ENCODE measurements at regions not wholly inside any gene's neighbourhood (a gene's known extent, or its start where the extent isn't known, plus 50 kb on each side); places are given as distances from the start of the nearest gene placed in this dataset.
A peak's percentile ranks its signal among the peaks of the same experiment; 100 is the strongest.

- Histone ChIP-seq H3F3A (ENCODE audit: insufficient read depth) (no peaks in the 10 kb centered on the region), H3K9me2 (ENCODE audit: insufficient read depth) (no peaks in the 10 kb centered on the region), H3K4me2 (ENCODE audit: unreplicated experiment) (no peak overlapping the region), H3K79me2 (ENCODE audit: insufficient read depth) (no peaks in the 10 kb centered on the region), H3K4me1 (ENCODE audit: insufficient read depth) (no peaks in the 10 kb centered on the region), H2AFZ (no peak overlapping the region), H3K27me3 (replicated peaks; ENCODE audit: insufficient read depth) (no peaks in the 10 kb centered on the region), H4K20me1 (ENCODE audit: insufficient read depth) (no peaks in the 10 kb centered on the region), H3K9me3 (ENCODE audit: low read depth) (no peaks in the 10 kb centered on the region), H3K36me3 (ENCODE audit: low read depth) (no peaks in the 10 kb centered on the region), H3K9ac (no peak overlapping the region), H3K27ac (no peak overlapping the region), H3K4me3 (no peak overlapping the region)
- in situ Hi-C loops (cut with MboI), result no loop called here
- TF ChIP-seq EZH2 (IDR thresholded peaks at IDR 0.05; ENCODE audit: insufficient read depth, poor library complexity, severe bottlenecking), result no peak
- TF ChIP-seq EZH2phosphoT487 (IDR thresholded peaks at IDR 0.05; ENCODE audit: insufficient read depth, low read depth), result no peak
- DNase-seq, result peak; percentile 1
- 43 to 45% methylated on average over 3 of the region's 3 CpGs for WGBS, 2 experiments (ENCODE audit: low coverage in 1 of 2, low lambda C conversion rate in 2 of 2, missing lambda C conversion rate in 2 of 2)
These were observed 101.9 kb upstream of the PRDM9 start for GRCh38 chr5:23405316-23406068.

DNA sequence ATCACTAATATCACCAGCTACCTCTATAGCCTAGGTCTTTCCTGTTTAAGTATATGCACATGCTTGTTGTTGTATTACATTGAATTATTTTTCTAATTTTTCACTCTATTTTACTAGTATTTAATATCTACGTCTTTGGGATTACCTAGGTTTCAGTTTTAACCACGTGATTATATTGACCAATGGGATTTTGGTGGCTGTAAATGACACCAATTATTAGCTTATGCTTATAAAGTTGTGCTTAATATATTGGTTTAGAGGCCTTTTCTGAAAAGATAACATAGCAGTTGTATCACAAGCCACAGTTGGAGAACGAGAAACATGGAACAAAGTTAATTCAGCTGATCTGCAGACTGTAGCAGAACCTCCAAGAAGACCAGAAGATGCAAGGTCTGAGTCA is 104.8 kb upstream of the PRDM9 start:
- Histone ChIP-seq H3K27me3 (replicated peaks; ENCODE audit: insufficient read depth) (no peaks in the 10 kb centered on the region), H3K27ac (no peak overlapping the region), H4K20me1 (ENCODE audit: insufficient read depth) (no peaks in the 10 kb centered on the region), H3K4me2 (ENCODE audit: unreplicated experiment) (no peak overlapping the region), H3K79me2 (ENCODE audit: insufficient read depth) (no peaks in the 10 kb centered on the region), H3K9me2 (ENCODE audit: insufficient read depth) (no peaks in the 10 kb centered on the region), H2AFZ (no peak overlapping the region), H3F3A (ENCODE audit: insufficient read depth) (no peaks in the 10 kb centered on the region), H3K9me3 (ENCODE audit: low read depth) (no peaks in the 10 kb centered on the region), H3K9ac (no peak overlapping the region), H3K36me3 (ENCODE audit: low read depth) (no peaks in the 10 kb centered on the region), H3K4me1 (ENCODE audit: insufficient read depth) (no peaks in the 10 kb centered on the region), H3K4me3 (no peak overlapping the region)
- no peak for DNase-seq
- WGBS, 2 experiments (ENCODE audit: low coverage in 1 of 2, low lambda C conversion rate in 2 of 2, missing lambda C conversion rate in 2 of 2), result 3 to 4% methylated on average over 3 of the region's 3 CpGs
- no peak for TF ChIP-seq EZH2 (IDR thresholded peaks at IDR 0.05; ENCODE audit: insufficient read depth, poor library complexity, severe bottlenecking)
- TF ChIP-seq EZH2phosphoT487 (IDR thresholded peaks at IDR 0.05; ENCODE audit: insufficient read depth, low read depth), result no peak
- in situ Hi-C loops (cut with MboI), result no loop called here

DNA sequence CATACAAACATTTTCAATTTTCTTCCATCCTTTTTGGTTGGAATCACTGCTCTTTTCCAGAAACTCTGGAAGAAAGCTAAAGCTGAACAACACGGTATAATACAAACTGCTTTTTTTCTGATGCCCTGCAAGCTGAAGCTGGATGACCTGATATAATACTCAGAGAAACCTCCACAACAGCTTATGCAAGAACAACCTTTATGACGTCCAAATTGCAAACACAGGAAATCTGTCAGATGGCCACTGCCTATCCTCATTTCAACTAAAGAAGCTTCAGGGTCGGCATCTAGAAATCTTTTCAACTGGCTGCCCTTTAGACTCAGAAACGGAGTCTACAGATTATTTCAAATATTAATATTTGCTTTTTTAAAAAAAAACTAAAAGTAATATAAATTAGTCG is 106.5 kb upstream of the PRDM9 start:
- Histone ChIP-seq H3K9me3 (ENCODE audit: low read depth) (no peaks in the 10 kb centered on the region), H2AFZ (no peak overlapping the region), H3K4me2 (ENCODE audit: unreplicated experiment) (no peak overlapping the region), H3K9ac (no peak overlapping the region), H3K27ac (no peak overlapping the region), H3K4me3 (no peak overlapping the region), H3K79me2 (ENCODE audit: insufficient read depth) (no peaks in the 10 kb centered on the region), H3K36me3 (ENCODE audit: low read depth) (no peaks in the 10 kb centered on the region), H3K4me1 (ENCODE audit: insufficient read depth) (no peaks in the 10 kb centered on the region), H3K9me2 (ENCODE audit: insufficient read depth) (no peaks in the 10 kb centered on the region), H3K27me3 (replicated peaks; ENCODE audit: insufficient read depth) (no peaks in the 10 kb centered on the region), H3F3A (ENCODE audit: insufficient read depth) (no peaks in the 10 kb centered on the region), H4K20me1 (ENCODE audit: insufficient read depth) (no peaks in the 10 kb centered on the region)
- TF ChIP-seq EZH2phosphoT487 (IDR thresholded peaks at IDR 0.05; ENCODE audit: insufficient read depth, low read depth) (no peak), EZH2 (IDR thresholded peaks at IDR 0.05; ENCODE audit: insufficient read depth, poor library complexity, severe bottlenecking) (no peak)
- DNase-seq, result no peak
- WGBS, 2 experiments (ENCODE audit: low coverage in 1 of 2, low lambda C conversion rate in 2 of 2, missing lambda C conversion rate in 2 of 2), result 27 to 33% methylated on average over 5 of the region's 5 CpGs
- in situ Hi-C loops (cut with MboI), result no loop called here

GRCh38 chr5:23396346-23396745 is 111.1 kb upstream of the PRDM9 start:
- Histone ChIP-seq H3K4me2 (ENCODE audit: unreplicated experiment) (no peak overlapping the region), H3K9ac (no peak overlapping the region), H3K9me2 (ENCODE audit: insufficient read depth) (no peaks in the 10 kb centered on the region), H3K4me1 (ENCODE audit: insufficient read depth) (no peaks in the 10 kb centered on the region), H3K4me3 (no peak overlapping the region), H3F3A (ENCODE audit: insufficient read depth) (no peaks in the 10 kb centered on the region), H4K20me1 (ENCODE audit: insufficient read depth) (no peaks in the 10 kb centered on the region), H2AFZ (no peak overlapping the region), H3K79me2 (ENCODE audit: insufficient read depth) (no peaks in the 10 kb centered on the region), H3K36me3 (ENCODE audit: low read depth) (no peaks in the 10 kb centered on the region), H3K27ac (no peak overlapping the region), H3K9me3 (ENCODE audit: low read depth) (no peaks in the 10 kb centered on the region), H3K27me3 (replicated peaks; ENCODE audit: insufficient read depth) (no peaks in the 10 kb centered on the region)
- in situ Hi-C loops (cut with MboI), result no loop called here
- 23 to 29% methylated on average over 2 of the region's 2 CpGs for WGBS, 2 experiments (ENCODE audit: low coverage in 1 of 2, low lambda C conversion rate in 2 of 2, missing lambda C conversion rate in 2 of 2)
- no peak for TF ChIP-seq EZH2phosphoT487 (IDR thresholded peaks at IDR 0.05; ENCODE audit: insufficient read depth, low read depth)
- no peak for TF ChIP-seq EZH2 (IDR thresholded peaks at IDR 0.05; ENCODE audit: insufficient read depth, poor library complexity, severe bottlenecking)
- no peak for DNase-seq
